IPS-20b (cell line): ENCODE measurements at regions not wholly inside any gene's neighbourhood (a gene's known extent, or its start where the extent isn't known, plus 50 kb on each side); places are given as distances from the start of the nearest gene placed in this dataset.

Experiments
- H3K27ac ChIP-seq: one replicate; pipeline ENCODE4 v1.5.1; 2013; ENCODE audit warnings: low read length
- H3K27me3 ChIP-seq: 2 replicates; pipeline ENCODE4 v1.6.1; 2013; ENCODE audit warnings: mild to moderate bottlenecking, low read length, inconsistent platforms; ENCODE audit not compliant: insufficient read depth
- H3K36me3 ChIP-seq: 2 replicates; pipeline ENCODE4 v1.6.1; 2013; ENCODE audit warnings: low read depth, mild to moderate bottlenecking, inconsistent platforms, low read length, moderate library complexity; ENCODE audit not compliant: insufficient read depth
- H3K4me1 ChIP-seq: 2 replicates; pipeline ENCODE4 v1.6.1; 2013; ENCODE audit warnings: mild to moderate bottlenecking, control low read depth, inconsistent platforms, low read length, moderate library complexity; ENCODE audit not compliant: insufficient read depth
- H3K4me3 ChIP-seq: 2 replicates; pipeline ENCODE4 v1.5.1; 2013; ENCODE audit warnings: mild to moderate bottlenecking, low read length, inconsistent platforms
- H3K9ac ChIP-seq: 2 replicates; pipeline ENCODE4 v1.6.1; 2013; ENCODE audit warnings: low read depth, mild to moderate bottlenecking, inconsistent platforms, low read length, moderate library complexity
- H3K9me3 ChIP-seq: 2 replicates; pipeline ENCODE4 v1.6.1; 2013; ENCODE audit warnings: mild to moderate bottlenecking, low read depth, low read length, inconsistent platforms; ENCODE audit not compliant: insufficient read depth

- Histone ChIP-seq H3K9me3 (no peaks in the 10 kb centered on the region), H3K27me3 (peaks cover 89% of the 10 kb centered on the region), H3K36me3 (no peaks in the 10 kb centered on the region), H3K4me3 (peak overlapping the region; percentile 63), H3K4me1 (peaks cover 44% of the 10 kb centered on the region), H3K9ac (no peak overlapping the region), H3K27ac (no peak overlapping the region)
Measured at GRCh38 chr20:56924292-56925081, 295.4 kb downstream of the TFAP2C start.

GRCh38 chr20:56925082-56925830 is 296.1 kb downstream of the TFAP2C start:
- H3K27ac ChIP-seq, result no peak overlapping the region

GRCh38 chr20:56925831-56926170 is 296.7 kb downstream of the TFAP2C start:
- Histone ChIP-seq H3K4me1 (peaks cover 52% of the 10 kb centered on the region), H3K4me3 (peak overlapping the region; percentile 63), H3K9me3 (no peaks in the 10 kb centered on the region), H3K27ac (no peak overlapping the region), H3K9ac (peak overlapping the region; percentile 23; the same call in 1 of the 2 replicates), H3K27me3 (peaks cover 94% of the 10 kb centered on the region), H3K36me3 (no peaks in the 10 kb centered on the region)

More at GRCh38 chr20:56925082-56925830, 296.1 kb downstream of the TFAP2C start:
- H3K9me3 ChIP-seq, result no peaks in the 10 kb centered on the region
- H3K4me1 ChIP-seq, result peaks cover 52% of the 10 kb centered on the region
- peaks cover 94% of the 10 kb centered on the region for H3K27me3 ChIP-seq
- H3K4me3 ChIP-seq, result peak overlapping the region; percentile 63
- H3K36me3 ChIP-seq, result no peaks in the 10 kb centered on the region
- peak overlapping the region; percentile 23; the same call in 1 of the 2 replicates for H3K9ac ChIP-seq

- Histone ChIP-seq H3K4me3 (peak overlapping the region; percentile 63), H3K27me3 (peaks cover 94% of the 10 kb centered on the region), H3K9me3 (no peaks in the 10 kb centered on the region)
Measured at GRCh38 chr20:56926501-56926900, 297.4 kb downstream of the TFAP2C start.

GRCh38 chr20:56927127-56927526 is 298.0 kb downstream of the TFAP2C start:
- H3K27me3 ChIP-seq, result peaks cover 88% of the 10 kb centered on the region

More at GRCh38 chr20:56926501-56926900, 297.4 kb downstream of the TFAP2C start:
- Histone ChIP-seq H3K4me1 (peaks cover 59% of the 10 kb centered on the region), H3K36me3 (no peaks in the 10 kb centered on the region), H3K27ac (no peak overlapping the region), H3K9ac (no peak overlapping the region)

GRCh38 chr20:56928007-56928406 is 298.9 kb downstream of the TFAP2C start:
- H3K9me3 ChIP-seq, result no peaks in the 10 kb centered on the region
- H3K4me1 ChIP-seq, result peaks cover 64% of the 10 kb centered on the region
- no peak overlapping the region for H3K27ac ChIP-seq
- peaks cover 79% of the 10 kb centered on the region for H3K27me3 ChIP-seq
- H3K9ac ChIP-seq, result peak overlapping the region; percentile 41; the same call in 1 of the 2 replicates
- H3K36me3 ChIP-seq, result no peaks in the 10 kb centered on the region
- peak overlapping the region; percentile 60 for H3K4me3 ChIP-seq

More at GRCh38 chr20:56927127-56927526, 298.0 kb downstream of the TFAP2C start:
- Histone ChIP-seq H3K4me1 (peaks cover 64% of the 10 kb centered on the region), H3K9me3 (no peaks in the 10 kb centered on the region), H3K4me3 (peak overlapping the region; percentile 60; the same call in 1 of the 2 replicates), H3K36me3 (no peaks in the 10 kb centered on the region), H3K27ac (no peak overlapping the region), H3K9ac (0 out of 2 replicates have a peak overlapping the region, but pooled peaks have one; percentile 41)

- Histone ChIP-seq H3K4me1 (peaks cover 53% of the 10 kb centered on the region), H3K9ac (peak overlapping the region; percentile 54; the same call in 1 of the 2 replicates), H3K9me3 (no peaks in the 10 kb centered on the region), H3K36me3 (no peaks in the 10 kb centered on the region), H3K27ac (no peak overlapping the region), H3K27me3 (peaks cover 63% of the 10 kb centered on the region), H3K4me3 (peak overlapping the region; percentile 54)
Measured at GRCh38 chr20:56929606-56930005, 300.5 kb downstream of the TFAP2C start.

- Histone ChIP-seq H3K36me3 (no peaks in the 10 kb centered on the region), H3K27ac (no peak overlapping the region), H3K4me3 (no peak overlapping the region), H3K9ac (no peak overlapping the region), H3K4me1 (peaks cover 51% of the 10 kb centered on the region), H3K27me3 (peaks cover 55% of the 10 kb centered on the region), H3K9me3 (no peaks in the 10 kb centered on the region)
Measured at GRCh38 chr20:56930876-56931275, 301.8 kb downstream of the TFAP2C start.

- Histone ChIP-seq H3K27me3 (peaks cover 37% of the 10 kb centered on the region; the same call in 1 of the 2 replicates), H3K4me3 (no peak overlapping the region), H3K36me3 (no peaks in the 10 kb centered on the region), H3K9me3 (no peaks in the 10 kb centered on the region), H3K27ac (no peak overlapping the region), H3K4me1 (peaks cover 32% of the 10 kb centered on the region), H3K9ac (no peak overlapping the region)
Measured at GRCh38 chr20:56932575-56933330, 303.6 kb downstream of the TFAP2C start.

GRCh38 chr20:56933331-56933698 is 304.2 kb downstream of the TFAP2C start:
- Histone ChIP-seq H3K27ac (no peak overlapping the region), H3K4me3 (no peak overlapping the region)

GRCh38 chr20:56934888-56935287 is 305.8 kb downstream of the TFAP2C start:
- Histone ChIP-seq H3K4me1 (peaks cover 16% of the 10 kb centered on the region; the same call in 1 of the 2 replicates), H3K27ac (no peak overlapping the region), H3K9ac (no peak overlapping the region)

More at GRCh38 chr20:56933331-56933698, 304.2 kb downstream of the TFAP2C start:
- no peaks in the 10 kb centered on the region for H3K36me3 ChIP-seq
- H3K27me3 ChIP-seq, result peaks cover 34% of the 10 kb centered on the region; the same call in 1 of the 2 replicates
- peaks cover 29% of the 10 kb centered on the region; the same call in 1 of the 2 replicates for H3K4me1 ChIP-seq
- H3K9ac ChIP-seq, result no peak overlapping the region
- H3K9me3 ChIP-seq, result no peaks in the 10 kb centered on the region

More at GRCh38 chr20:56934888-56935287, 305.8 kb downstream of the TFAP2C start:
- no peaks in the 10 kb centered on the region for H3K9me3 ChIP-seq
- peaks cover 28% of the 10 kb centered on the region; the same call in 1 of the 2 replicates for H3K27me3 ChIP-seq
- no peak overlapping the region for H3K4me3 ChIP-seq
- no peaks in the 10 kb centered on the region for H3K36me3 ChIP-seq
